Parathyroid adenoma (tissue), 2 donors: ENCODE measurements at regions not wholly inside any gene's neighbourhood (a gene's known extent, or its start where the extent isn't known, plus 50 kb on each side); places are given as distances from the start of the nearest gene placed in this dataset.

Source experiments
- H2AFZ ChIP-seq: fragments of 300-600 bp; sonication (generic); one replicate; pipeline ENCODE4 v1.7.0; 2017; ENCODE audit warnings: antibody characterized with exemption, mild to moderate bottlenecking
- H3K27ac ChIP-seq: fragments of 300-600 bp; sonication (generic); one replicate; pipeline ENCODE4 v1.7.0; 2017
- H3K27me3 ChIP-seq: fragments of 300-600 bp; sonication (generic); one replicate; pipeline ENCODE4 v1.7.0; 2017; ENCODE audit warnings: low read length; ENCODE audit not compliant: control insufficient read depth, insufficient read depth
- H3K36me3 ChIP-seq: fragments of 300-600 bp; sonication (generic); one replicate; pipeline ENCODE4 v1.7.0; 2017; ENCODE audit warnings: low read length; ENCODE audit not compliant: control insufficient read depth, insufficient read depth
- H3K4me1 ChIP-seq: fragments of 300-600 bp; sonication (generic); one replicate; pipeline ENCODE4 v1.7.0; 2017; ENCODE audit warnings: control low read depth
- H3K4me2 ChIP-seq: fragments of 300-600 bp; sonication (generic); one replicate; pipeline ENCODE4 v1.7.0; 2017; ENCODE audit warnings: low read length
- H3K4me3 ChIP-seq: fragments of 300-600 bp; sonication (generic); one replicate; pipeline ENCODE4 v1.7.0; 2017; ENCODE audit warnings: low read depth, low read length
- H3K79me2 ChIP-seq: fragments of 300-600 bp; sonication (generic); one replicate; pipeline ENCODE4 v1.7.0; 2017; ENCODE audit warnings: control low read depth
- H3K9ac ChIP-seq: fragments of 300-600 bp; sonication (generic); one replicate; pipeline ENCODE4 v1.7.0; 2017; ENCODE audit warnings: mild to moderate bottlenecking
- H3K9me3 ChIP-seq: fragments of 300-600 bp; sonication (generic); one replicate; pipeline ENCODE4 v1.7.0; 2017; ENCODE audit warnings: low read length; ENCODE audit not compliant: control insufficient read depth
- CTCF ChIP-seq: fragments of 300-600 bp; sonication (generic); IDR thresholded peaks from one replicate; pipeline ENCODE4 v1.7.0; 2017; ENCODE audit warnings: antibody characterized with exemption, mild to moderate bottlenecking
- donor health status: primary hyperparathyroidism.

DNA sequence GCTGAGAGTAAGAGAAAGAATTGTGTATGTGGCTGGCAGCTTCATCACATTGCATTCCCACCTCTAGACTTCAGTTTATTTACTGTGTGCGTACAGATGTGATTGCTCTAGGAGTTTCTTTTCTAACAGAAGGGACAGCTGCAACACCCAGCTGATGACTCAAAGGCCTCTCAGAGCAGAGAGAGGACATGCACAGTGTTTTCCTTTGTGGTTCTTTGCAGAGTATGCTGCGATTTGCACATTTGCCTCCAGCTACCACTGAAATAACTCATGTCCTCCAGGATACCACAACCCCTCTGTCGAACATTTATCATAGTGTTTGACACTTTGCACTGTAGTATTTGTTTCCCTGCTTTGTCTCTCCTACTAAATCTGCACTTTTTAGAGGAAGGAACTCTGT lies 294.1 kb downstream of the STIM2 start:
- H3K9ac ChIP-seq: no peak overlapping the region
- no peaks in the 10 kb centered on the region for H3K27me3 ChIP-seq
- no peaks in the 10 kb centered on the region for H3K79me2 ChIP-seq
- H3K4me1 ChIP-seq: no peaks in the 10 kb centered on the region
- no peak for TF ChIP-seq CTCF
- H3K4me2 ChIP-seq: no peak overlapping the region
- no peak overlapping the region for H2AFZ ChIP-seq
- H3K36me3 ChIP-seq: no peaks in the 10 kb centered on the region
- no peak overlapping the region for H3K27ac ChIP-seq
- H3K9me3 ChIP-seq: no peaks in the 10 kb centered on the region
- no peak overlapping the region for H3K4me3 ChIP-seq

GRCh38 chr4:27161191-27161590 lies 300.6 kb downstream of the STIM2 start:
- Histone ChIP-seq H3K4me2 (no peak overlapping the region), H3K4me1 (no peaks in the 10 kb centered on the region), H3K9ac (no peak overlapping the region), H3K9me3 (no peaks in the 10 kb centered on the region), H3K27ac (no peak overlapping the region), H3K4me3 (no peak overlapping the region), H3K36me3 (no peaks in the 10 kb centered on the region), H2AFZ (no peak overlapping the region), H3K27me3 (no peaks in the 10 kb centered on the region), H3K79me2 (no peaks in the 10 kb centered on the region)
- no peak for TF ChIP-seq CTCF

DNA sequence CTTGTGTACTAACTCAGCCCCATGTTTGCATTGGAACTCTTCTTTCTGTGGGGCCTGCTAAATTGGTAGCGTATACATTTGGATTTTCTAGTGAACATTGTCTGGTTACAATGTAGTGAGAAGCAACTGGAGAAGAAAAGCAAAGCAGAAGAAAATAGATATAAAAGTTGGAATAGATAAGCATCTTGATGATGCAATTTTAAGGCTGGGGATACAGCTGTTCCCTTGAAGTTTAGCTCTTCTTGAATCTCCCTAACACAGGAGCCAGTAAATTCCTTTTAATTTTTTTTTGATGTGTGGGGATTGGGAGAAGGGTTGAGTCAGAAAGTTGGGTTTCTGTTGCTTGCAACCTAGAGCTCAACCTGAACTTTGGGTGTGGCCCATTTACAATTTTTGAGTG lies 308.1 kb downstream of the STIM2 start:
- H3K4me3 ChIP-seq: no peak overlapping the region

GRCh38 chr4:27173280-27173679 lies 312.6 kb downstream of the STIM2 start:
- H3K4me1 ChIP-seq: no peaks in the 10 kb centered on the region
- H3K9me3 ChIP-seq: no peaks in the 10 kb centered on the region
- no peaks in the 10 kb centered on the region for H3K27me3 ChIP-seq
- no peak overlapping the region for H3K27ac ChIP-seq
- no peak overlapping the region for H3K4me2 ChIP-seq
- H3K9ac ChIP-seq: no peak overlapping the region
- TF ChIP-seq CTCF: no peak
- H2AFZ ChIP-seq: no peak overlapping the region
- no peak overlapping the region for H3K4me3 ChIP-seq
- no peaks in the 10 kb centered on the region for H3K79me2 ChIP-seq
- H3K36me3 ChIP-seq: no peaks in the 10 kb centered on the region

More for the DNA sequence above, 308.1 kb downstream of the STIM2 start:
- Histone ChIP-seq H3K9ac (no peak overlapping the region), H3K4me2 (no peak overlapping the region), H3K79me2 (no peaks in the 10 kb centered on the region), H3K4me1 (no peaks in the 10 kb centered on the region), H3K27me3 (no peaks in the 10 kb centered on the region), H3K9me3 (no peaks in the 10 kb centered on the region), H3K27ac (no peak overlapping the region), H2AFZ (no peak overlapping the region), H3K36me3 (no peaks in the 10 kb centered on the region)
- TF ChIP-seq CTCF: no peak

- H2AFZ ChIP-seq: no peak overlapping the region
- H3K79me2 ChIP-seq: no peaks in the 10 kb centered on the region
- H3K27me3 ChIP-seq: no peaks in the 10 kb centered on the region
- H3K4me3 ChIP-seq: no peak overlapping the region
- no peak overlapping the region for H3K9ac ChIP-seq
- H3K9me3 ChIP-seq: no peaks in the 10 kb centered on the region
- H3K27ac ChIP-seq: no peak overlapping the region
- no peak overlapping the region for H3K4me2 ChIP-seq
- no peak for TF ChIP-seq CTCF
- no peaks in the 10 kb centered on the region for H3K4me1 ChIP-seq
- H3K36me3 ChIP-seq: no peaks in the 10 kb centered on the region
Observed at GRCh38 chr4:27176400-27176799, 315.8 kb downstream of the STIM2 start.
